Naive B cell (primary cell): ENCODE measurements at regions not wholly inside any gene's neighbourhood (a gene's known extent, or its start where the extent isn't known, plus 50 kb on each side); places are given as distances from the start of the nearest gene placed in this dataset.
A peak's percentile ranks its signal among the peaks of the same experiment; 100 is the strongest.

Experiments used
- ATAC-seq, 2 donors: fragments of 150-1000 bp; cut with Tn5 transposase; 2 replicates each; pipeline ENCODE4 v1.10.0; 2021; ENCODE audit warnings: low read depth in 2 of 2, mild to moderate bottlenecking in 2 of 2, moderate library complexity in 2 of 2
- DNase-seq: peaks from one replicate; pipeline ENCODE4 v3.0.0; 2022
- H3K27ac Mint-ChIP-seq, 6 donors: one replicate each; pipeline ENCODE4 v1.8.0; 2020 to 2022; ENCODE audit warnings: mild to moderate bottlenecking in 6 of 6, mixed read lengths in 6 of 6, moderate library complexity in 5 of 6, inconsistent platforms in 2 of 6
- H3K27me3 Mint-ChIP-seq, 3 donors: one replicate each; pipeline ENCODE4 v1.8.0; 2021 to 2022; ENCODE audit warnings: mixed read lengths in 3 of 3, mild to moderate bottlenecking in 1 of 3
- H3K36me3 Mint-ChIP-seq, 2 donors: one replicate each; pipeline ENCODE4 v1.8.0; 2020 to 2022; ENCODE audit warnings: mixed read lengths in 2 of 2, inconsistent platforms in 1 of 2, mild to moderate bottlenecking in 1 of 2
- H3K4me1 Mint-ChIP-seq, 3 donors: one replicate each; pipeline ENCODE4 v1.8.0; 2020 to 2022; ENCODE audit warnings: mixed read lengths in 3 of 3, inconsistent platforms in 1 of 3, mild to moderate bottlenecking in 1 of 3, moderate library complexity in 1 of 3
- H3K4me3 Mint-ChIP-seq, 8 donors: one replicate each; pipeline ENCODE4 v1.8.0; 2020 to 2022; ENCODE audit warnings: mild to moderate bottlenecking in 8 of 8, mixed read lengths in 8 of 8, moderate library complexity in 8 of 8, inconsistent platforms in 2 of 8
- H3K9me3 Mint-ChIP-seq, 7 donors: one replicate each; pipeline ENCODE4 v1.8.0; 2020 to 2022; ENCODE audit warnings: mixed read lengths in 7 of 7, mild to moderate bottlenecking in 5 of 7, inconsistent platforms in 2 of 7, moderate library complexity in 1 of 7

DNA sequence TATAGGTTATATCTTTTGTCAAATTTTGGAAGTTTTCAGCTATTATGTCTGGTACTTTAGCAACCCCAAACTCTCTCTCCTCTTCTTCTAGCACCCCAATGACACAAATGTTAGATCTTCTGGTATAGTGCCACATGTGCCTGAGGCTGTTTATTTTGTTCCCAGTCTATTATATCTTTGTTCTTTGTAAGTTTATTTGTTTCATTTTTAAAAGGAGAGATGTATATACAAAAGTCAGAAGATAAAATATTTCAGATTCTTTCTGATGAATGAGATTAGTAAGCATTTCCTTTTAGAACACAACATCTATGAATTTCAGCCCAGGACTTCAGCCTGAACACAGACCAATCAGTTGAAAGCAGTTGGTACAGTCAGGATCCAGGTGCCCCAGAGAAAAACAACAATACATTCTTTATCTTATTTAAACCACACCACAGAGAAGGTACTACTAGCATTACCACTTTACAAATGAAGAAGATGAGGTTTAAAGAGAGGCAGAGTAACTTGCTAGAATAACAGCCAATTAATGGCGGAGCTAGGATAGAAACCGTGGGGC is 114.1 kb upstream of the BTG1 start:
- H3K27ac Mint-ChIP-seq: peak overlapping the region in 4 of 6 donors; percentile 17 to 84 (median 41)
- H3K4me3 Mint-ChIP-seq: peak overlapping the region in 1 of 8 donors; percentile 17
- no peak for ATAC-seq

GRCh38 chr12:92259291-92259690 is 113.6 kb upstream of the BTG1 start:
- DNase-seq: no peak
- Mint-ChIP-seq H3K27ac (peak overlapping the region in 3 of 6 donors; percentile 17 to 84 (median 41)), H3K4me3 (no peak overlapping the region), H3K4me1 (peaks cover 28 to 49% (median 37%) of the 10 kb centered on the region in 3 donors), H3K9me3 (peaks cover 0 to 4% (median 0%) of the 10 kb centered on the region in 7 donors), H3K27me3 (no peaks in the 10 kb centered on the region), H3K36me3 (peaks cover 0 to 3% of the 10 kb centered on the region in 2 donors)
- ATAC-seq: no peak

More for the DNA sequence above, 114.1 kb upstream of the BTG1 start:
- no peaks in the 10 kb centered on the region for H3K27me3 Mint-ChIP-seq
- H3K9me3 Mint-ChIP-seq: no peaks in the 10 kb centered on the region
- peaks cover 28 to 46% (median 37%) of the 10 kb centered on the region in 3 donors for H3K4me1 Mint-ChIP-seq
- DNase-seq: no peak
- peaks cover 0 to 3% of the 10 kb centered on the region in 2 donors for H3K36me3 Mint-ChIP-seq

DNA sequence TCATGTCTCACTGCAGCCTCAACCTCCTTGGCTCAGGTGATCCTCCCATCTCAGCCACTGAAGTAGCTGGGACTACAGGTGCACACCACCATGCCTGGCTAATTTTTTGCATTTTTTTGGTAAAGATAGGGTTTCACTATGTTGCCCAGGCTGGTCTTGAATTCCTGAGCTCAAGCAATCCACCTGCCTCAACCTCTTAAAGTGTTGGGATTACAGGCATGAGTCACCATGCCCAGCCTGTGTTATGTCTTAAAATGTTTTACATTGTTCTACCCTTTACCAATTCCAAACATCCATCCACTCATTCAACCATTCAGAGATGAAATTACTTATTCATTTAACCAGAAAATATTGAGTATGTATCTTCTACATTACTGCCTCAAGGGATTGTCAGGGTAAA is 111.6 kb upstream of the BTG1 start:
- H3K9me3 Mint-ChIP-seq: peaks cover 0 to 9% (median 0%) of the 10 kb centered on the region in 7 donors
- no peaks in the 10 kb centered on the region for H3K27me3 Mint-ChIP-seq
- H3K4me1 Mint-ChIP-seq: peaks cover 31 to 52% (median 36%) of the 10 kb centered on the region in 3 donors
- ATAC-seq (no peak), DNase-seq (no peak)
- H3K27ac Mint-ChIP-seq: no peak overlapping the region
- no peak overlapping the region for H3K4me3 Mint-ChIP-seq
- H3K36me3 Mint-ChIP-seq: peaks cover 0 to 3% of the 10 kb centered on the region in 2 donors

- Mint-ChIP-seq H3K36me3 (peaks cover 0 to 3% of the 10 kb centered on the region in 2 donors), H3K27me3 (no peaks in the 10 kb centered on the region), H3K4me1 (peaks cover 33 to 51% (median 35%) of the 10 kb centered on the region in 3 donors), H3K4me3 (no peak overlapping the region), H3K27ac (no peak overlapping the region), H3K9me3 (peaks cover 0 to 9% (median 2%) of the 10 kb centered on the region in 7 donors)
- ATAC-seq (no peak), DNase-seq (no peak)
Measured at GRCh38 chr12:92255741-92256140, 110.1 kb upstream of the BTG1 start.

GRCh38 chr12:92253301-92253700 is 107.7 kb upstream of the BTG1 start:
- Mint-ChIP-seq H3K27ac (no peak overlapping the region), H3K9me3 (peaks cover 0 to 9% (median 4%) of the 10 kb centered on the region in 7 donors), H3K27me3 (no peaks in the 10 kb centered on the region), H3K4me3 (no peak overlapping the region), H3K36me3 (peaks cover 0 to 5% of the 10 kb centered on the region in 2 donors), H3K4me1 (peaks cover 19 to 39% (median 24%) of the 10 kb centered on the region in 3 donors)
- DNase-seq (no peak), ATAC-seq (no peak)

- Mint-ChIP-seq H3K27ac (no peak overlapping the region), H3K36me3 (peaks cover 0 to 5% of the 10 kb centered on the region in 2 donors), H3K4me3 (no peak overlapping the region), H3K27me3 (no peaks in the 10 kb centered on the region), H3K9me3 (peaks cover 0 to 4% (median 2%) of the 10 kb centered on the region in 7 donors), H3K4me1 (peaks cover 11 to 23% (median 15%) of the 10 kb centered on the region in 3 donors)
- ATAC-seq: no peak
- DNase-seq: no peak
Measured at GRCh38 chr12:92248977-92249376, 103.3 kb upstream of the BTG1 start.

DNA sequence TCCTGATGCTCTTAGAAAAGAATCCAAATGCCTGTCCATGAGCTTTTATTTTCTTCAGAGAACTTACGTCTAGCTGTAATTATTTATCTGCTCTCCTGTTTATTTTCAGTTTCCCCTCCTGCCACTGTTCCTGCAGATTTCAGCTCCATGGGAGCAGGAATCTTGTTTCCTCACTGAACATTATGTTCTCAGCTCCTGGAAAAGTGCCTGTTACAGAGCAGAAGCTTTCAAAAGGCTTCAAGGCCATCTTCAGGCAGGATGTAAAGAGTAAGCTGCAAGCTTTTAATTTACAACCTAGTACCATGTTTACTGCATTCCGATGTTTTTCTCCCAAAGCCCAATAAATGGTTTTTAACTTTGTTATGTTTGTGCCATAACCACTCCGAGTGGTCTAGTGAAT is 98.4 kb upstream of the BTG1 start:
- peaks cover 0 to 13% (median 4%) of the 10 kb centered on the region in 3 donors for H3K4me1 Mint-ChIP-seq
- no peak overlapping the region for H3K4me3 Mint-ChIP-seq
- no peaks in the 10 kb centered on the region for H3K27me3 Mint-ChIP-seq
- no peaks in the 10 kb centered on the region for H3K9me3 Mint-ChIP-seq
- peaks cover 0 to 3% of the 10 kb centered on the region in 2 donors for H3K36me3 Mint-ChIP-seq
- no peak overlapping the region for H3K27ac Mint-ChIP-seq
- ATAC-seq (no peak), DNase-seq (no peak)

- peaks cover 0 to 3% of the 10 kb centered on the region in 2 donors for H3K36me3 Mint-ChIP-seq
- H3K27me3 Mint-ChIP-seq: no peaks in the 10 kb centered on the region
- no peaks in the 10 kb centered on the region for H3K9me3 Mint-ChIP-seq
- no peak for DNase-seq
- ATAC-seq: no peak
- H3K27ac Mint-ChIP-seq: peak overlapping the region in 1 of 6 donors; percentile 44
- peaks cover 0 to 13% (median 4%) of the 10 kb centered on the region in 3 donors for H3K4me1 Mint-ChIP-seq
- H3K4me3 Mint-ChIP-seq: peak overlapping the region in 1 of 8 donors; percentile 21
Measured at GRCh38 chr12:92242907-92243306, 97.3 kb upstream of the BTG1 start.

- H3K4me1 Mint-ChIP-seq: peaks cover 7 to 20% (median 13%) of the 10 kb centered on the region in 3 donors
- no peaks in the 10 kb centered on the region for H3K9me3 Mint-ChIP-seq
- no peak overlapping the region for H3K4me3 Mint-ChIP-seq
- no peaks in the 10 kb centered on the region for H3K36me3 Mint-ChIP-seq
- peak overlapping the region in 1 of 6 donors; percentile 31 for H3K27ac Mint-ChIP-seq
- H3K27me3 Mint-ChIP-seq: no peaks in the 10 kb centered on the region
- DNase-seq (no peak), ATAC-seq (no peak)
Measured at GRCh38 chr12:92237762-92238523, 92.3 kb upstream of the BTG1 start.

DNA sequence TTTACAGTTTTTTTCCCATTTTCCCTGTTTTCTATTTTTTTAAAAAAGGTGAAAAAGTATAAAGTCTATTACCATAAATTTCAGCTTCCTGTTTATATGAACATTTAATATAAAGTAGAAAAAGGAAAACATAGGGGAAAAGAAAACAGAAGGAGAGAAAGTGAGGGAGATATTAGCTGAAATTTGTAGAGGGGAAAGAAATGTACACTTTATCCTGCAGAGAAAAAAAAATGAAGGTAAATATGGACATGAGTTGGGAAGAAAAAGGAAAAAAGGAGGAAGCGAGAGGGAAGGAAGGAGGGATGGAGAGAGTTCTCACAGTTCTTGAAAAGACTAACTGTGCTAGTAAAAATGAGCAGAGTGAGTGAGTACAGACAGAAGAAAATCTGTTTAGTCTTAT is 91.6 kb upstream of the BTG1 start:
- Mint-ChIP-seq H3K4me3 (no peak overlapping the region), H3K4me1 (peaks cover 7 to 20% (median 13%) of the 10 kb centered on the region in 3 donors), H3K9me3 (no peaks in the 10 kb centered on the region), H3K27ac (peak overlapping the region in 3 of 6 donors; percentile 31 to 98 (median 34)), H3K36me3 (no peaks in the 10 kb centered on the region), H3K27me3 (no peaks in the 10 kb centered on the region)
- ATAC-seq (no peak), DNase-seq (no peak)

GRCh38 chr12:92235703-92236472 is 90.2 kb upstream of the BTG1 start:
- H3K27ac Mint-ChIP-seq: peak overlapping the region in 1 of 6 donors; percentile 31
- ATAC-seq (no peak), DNase-seq (no peak)
- H3K4me3 Mint-ChIP-seq: no peak overlapping the region
- no peaks in the 10 kb centered on the region for H3K27me3 Mint-ChIP-seq
- H3K9me3 Mint-ChIP-seq: no peaks in the 10 kb centered on the region
- no peaks in the 10 kb centered on the region for H3K36me3 Mint-ChIP-seq
- peaks cover 7 to 17% (median 13%) of the 10 kb centered on the region in 3 donors for H3K4me1 Mint-ChIP-seq

DNA sequence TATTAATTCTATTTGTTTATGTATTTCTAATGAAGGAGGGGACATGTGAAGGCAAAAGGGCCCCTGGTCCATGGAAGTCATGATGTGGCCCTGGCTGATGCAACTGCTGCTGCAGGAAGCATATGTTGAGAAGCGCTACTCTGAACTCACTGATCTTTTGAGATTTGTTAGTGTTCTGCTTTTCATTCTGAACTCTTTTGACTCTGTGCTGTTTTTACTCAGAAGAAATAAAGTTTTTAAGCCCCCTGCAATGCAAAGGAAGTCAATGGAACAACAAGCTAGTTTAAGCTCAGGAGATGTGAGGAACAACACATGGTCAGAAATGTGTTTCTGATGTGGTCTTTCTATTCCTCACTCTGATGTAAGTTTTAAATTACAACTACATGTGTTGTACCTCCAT is 88.9 kb upstream of the BTG1 start:
- Mint-ChIP-seq H3K4me1 (peaks cover 7 to 17% (median 13%) of the 10 kb centered on the region in 3 donors), H3K4me3 (no peak overlapping the region), H3K36me3 (no peaks in the 10 kb centered on the region), H3K9me3 (peaks cover 0 to 3% (median 0%) of the 10 kb centered on the region in 7 donors), H3K27me3 (no peaks in the 10 kb centered on the region), H3K27ac (peak overlapping the region in 1 of 6 donors; percentile 40)
- ATAC-seq (no peak), DNase-seq (no peak)

- H3K27me3 Mint-ChIP-seq: no peaks in the 10 kb centered on the region
- H3K36me3 Mint-ChIP-seq: no peaks in the 10 kb centered on the region
- ATAC-seq: no peak
- peaks cover 0 to 3% (median 0%) of the 10 kb centered on the region in 7 donors for H3K9me3 Mint-ChIP-seq
- DNase-seq: no peak
- H3K4me1 Mint-ChIP-seq: peaks cover 7 to 15% (median 13%) of the 10 kb centered on the region in 3 donors
- H3K4me3 Mint-ChIP-seq: no peak overlapping the region
- H3K27ac Mint-ChIP-seq: no peak overlapping the region
Measured at GRCh38 chr12:92233346-92234015, 87.8 kb upstream of the BTG1 start.
